Body of pancreas (tissue), 4 donors: ENCODE measurements at regions not wholly inside any gene's neighbourhood (a gene's known extent, or its start where the extent isn't known, plus 50 kb on each side); places are given as distances from the start of the nearest gene placed in this dataset.

ENCODE experiments used
- ATAC-seq: fragments of 150-250 bp; one replicate; pipeline ENCODE4 v1.9.1; 2016
- DNase-seq, 4 donors: peaks; one replicate each; pipeline ENCODE4 v3.0.0-alpha.2; 2019
- H3K27ac ChIP-seq, 4 donors: fragments of 200-600 bp; sonication (generic); 1 replicate in 3 of 4; 2 replicates in 1 of 4; pipeline versions ENCODE4 v1.5.1 to v1.6.1; 2016 to 2019; ENCODE audit warnings: mild to moderate bottlenecking in 1 of 4, mixed read lengths in 1 of 4, moderate library complexity in 1 of 4
- H3K27me3 ChIP-seq, 2 donors: fragments of 200-600 bp; sonication (generic); one replicate each; pipeline ENCODE4 v1.6.0; 2016; ENCODE audit warnings: mild to moderate bottlenecking in 1 of 2
- H3K36me3 ChIP-seq, 2 donors: fragments of 200-600 bp; sonication (generic); replicated peaks in 1 of 2; 2 replicates each; pipeline ENCODE4 v1.5.1; 2016; ENCODE audit warnings: low read depth in 2 of 2; ENCODE audit not compliant: insufficient read depth in 1 of 2
- H3K4me1 ChIP-seq: fragments of 200-600 bp; sonication (generic); one replicate; pipeline ENCODE4 v1.6.0; 2016
- H3K4me3 ChIP-seq, 2 donors: fragments of 200-600 bp; sonication (generic); 1 replicate in 1 of 2; 2 replicates in 1 of 2; pipeline ENCODE4 v1.5.1; 2016 to 2019
- H3K9me3 ChIP-seq, 3 donors: fragments of 200-600 bp; sonication (generic); 1 replicate in 2 of 3; 2 replicates in 1 of 3; pipeline ENCODE4 v1.5.1; 2016
- CTCF ChIP-seq, 7 experiments: fragments of 450-650 bp in 4 of 7; fragments of 200-600 bp in 3 of 7; sonication (generic) in 3 of 7; IDR thresholded peaks; one replicate each; pipeline ENCODE4 v1.5.1; 2016 to 2019; ENCODE audit warnings: antibody characterized with exemption in 7 of 7
- POLR2A ChIP-seq, 3 donors: fragments of 450-650 bp; IDR thresholded peaks; one replicate each; pipeline ENCODE4 v1.6.1; 2016; ENCODE audit warnings: antibody characterized with exemption in 3 of 3, mild to moderate bottlenecking in 2 of 3
- WGBS, 2 donors: methylation state at CpG; one replicate each; pipeline ENCODE4 v1.1.5; 2017; 5-methylcytosine and 5-hydroxymethylcytosine counted together
- intact Hi-C: fragments of 100-400 bp; cut with DNase I; formaldehyde crosslinking; loops from one replicate; pipeline ENCODE4 v1.15.1; 2023

GRCh38 chr2:189328848-189329245 is 112.4 kb upstream of the WDR75 start:
- TF ChIP-seq CTCF (IDR thresholded peaks at IDR 0.05) (no peak), POLR2A (IDR thresholded peaks at IDR 0.05) (no peak)
- 91% methylated on average over 2 of the region's 2 CpGs for WGBS, 2 donors
- no peak for DNase-seq
- no peaks in the 10 kb centered on the region for H3K36me3 ChIP-seq
- intact Hi-C loops, result no loop called here
- H3K27ac ChIP-seq, result no peak overlapping the region
- no peaks in the 10 kb centered on the region for H3K27me3 ChIP-seq
- no peak for ATAC-seq
- no peak overlapping the region for H3K4me3 ChIP-seq
- H3K4me1 ChIP-seq, result peaks cover 10% of the 10 kb centered on the region
- H3K9me3 ChIP-seq, result no peaks in the 10 kb centered on the region

DNA sequence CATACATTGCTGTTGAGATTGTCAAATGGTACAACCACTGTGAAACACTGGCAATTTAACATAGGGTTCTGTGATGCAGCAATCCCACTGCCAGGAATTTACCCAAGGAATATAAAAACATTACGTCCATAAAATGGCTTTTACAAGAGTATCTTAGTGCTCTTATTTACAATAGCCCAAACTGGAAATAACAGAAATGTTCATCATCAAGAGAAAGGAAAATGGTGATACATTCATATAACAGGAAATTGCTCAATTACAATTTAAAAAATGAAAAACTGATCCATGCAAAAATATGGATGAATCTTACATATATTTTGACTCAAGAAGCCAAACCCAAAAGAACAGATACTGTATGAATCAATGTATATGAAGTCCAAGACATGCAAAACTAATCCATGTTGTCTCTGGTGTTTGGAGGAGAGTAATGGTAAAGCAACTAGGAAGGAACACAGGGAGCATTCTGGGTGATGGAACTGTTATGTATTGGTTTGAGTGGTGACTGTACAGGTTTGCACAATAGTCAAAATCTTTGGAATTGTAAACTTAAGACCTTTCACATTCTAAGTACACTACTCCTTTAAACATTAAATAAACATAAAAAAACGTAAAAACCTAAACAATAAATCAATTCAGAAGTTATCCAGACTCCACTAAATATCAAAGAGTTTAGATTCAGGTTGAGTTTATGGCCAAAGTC is 104.8 kb upstream of the WDR75 start:
- Histone ChIP-seq H3K27me3 (no peaks in the 10 kb centered on the region), H3K27ac (no peak overlapping the region), H3K4me1 (no peaks in the 10 kb centered on the region), H3K9me3 (no peaks in the 10 kb centered on the region), H3K36me3 (no peaks in the 10 kb centered on the region), H3K4me3 (no peak overlapping the region)
- DNase-seq (no peak), ATAC-seq (no peak)
- 62 to 64% methylated on average over 2 of the region's 2 CpGs for WGBS, 2 donors
- intact Hi-C loops, result no loop called here
- TF ChIP-seq CTCF (IDR thresholded peaks at IDR 0.05), result no peak

DNA sequence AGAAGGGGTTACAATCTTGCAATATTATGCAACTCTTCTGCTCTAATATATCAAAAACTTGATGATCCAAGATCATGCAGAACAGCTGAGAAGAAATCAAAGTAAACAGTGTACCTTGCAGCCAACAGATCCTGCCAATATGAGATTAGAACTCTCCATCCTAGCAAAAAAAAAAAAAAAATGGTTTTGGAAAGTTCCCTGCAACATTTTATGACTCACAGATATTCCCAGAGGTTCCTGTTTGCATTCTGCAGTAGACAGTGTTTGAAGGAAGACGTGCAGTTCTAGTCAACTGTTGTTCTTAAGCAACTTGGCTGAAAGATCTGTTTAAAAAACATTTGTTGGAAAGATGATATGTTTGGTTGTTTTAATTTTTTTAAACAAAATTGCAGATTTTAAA is 103.6 kb upstream of the WDR75 start:
- 88 to 93% methylated on average over 1 of the region's 1 CpG for WGBS, 2 donors
- no peak overlapping the region for H3K4me3 ChIP-seq
- peak; percentile 40 for ATAC-seq
- H3K9me3 ChIP-seq, result no peaks in the 10 kb centered on the region
- intact Hi-C loops, result no loop called here
- TF ChIP-seq CTCF (IDR thresholded peaks at IDR 0.05) (no peak), POLR2A (IDR thresholded peaks at IDR 0.05) (no peak)
- H3K27ac ChIP-seq, result no peak overlapping the region
- H3K36me3 ChIP-seq, result no peaks in the 10 kb centered on the region
- H3K4me1 ChIP-seq, result no peaks in the 10 kb centered on the region
- DNase-seq, result no peak
- H3K27me3 ChIP-seq, result no peaks in the 10 kb centered on the region

DNA sequence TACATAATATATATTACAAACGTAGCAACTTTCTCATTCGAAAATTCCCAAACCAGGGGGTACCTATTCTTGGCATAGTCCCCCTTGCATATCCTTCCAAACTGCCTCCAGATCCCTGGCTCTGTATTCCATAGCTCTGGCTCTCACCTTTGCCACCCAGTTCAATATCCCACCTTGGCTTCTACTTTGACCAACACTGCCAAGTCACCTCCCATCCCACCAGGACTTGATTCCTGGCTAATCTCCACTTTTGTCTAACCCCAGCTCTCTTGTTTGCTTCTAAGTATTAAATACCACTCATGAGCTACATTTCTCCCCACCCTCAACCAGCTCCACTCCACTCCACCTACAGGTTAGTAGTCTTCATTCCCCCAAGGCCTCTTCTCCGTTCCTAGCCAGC is 103.2 kb upstream of the WDR75 start:
- ATAC-seq, result no peak
- no peak for DNase-seq
- no peak for TF ChIP-seq POLR2A (IDR thresholded peaks at IDR 0.05)
- no peak for TF ChIP-seq CTCF (IDR thresholded peaks at IDR 0.05)
- no peaks in the 10 kb centered on the region for H3K4me1 ChIP-seq
- H3K9me3 ChIP-seq, result no peaks in the 10 kb centered on the region
- no peaks in the 10 kb centered on the region for H3K27me3 ChIP-seq
- intact Hi-C loops, result no loop called here
- no peak overlapping the region for H3K27ac ChIP-seq
- H3K36me3 ChIP-seq, result no peaks in the 10 kb centered on the region
- H3K4me3 ChIP-seq, result no peak overlapping the region
- 80 to 93% methylated on average over 3 of the region's 3 CpGs for WGBS, 2 donors

- WGBS, 2 donors, result 96 to 97% methylated on average over 1 of the region's 1 CpG
- H3K36me3 ChIP-seq, result no peaks in the 10 kb centered on the region
- H3K4me1 ChIP-seq, result no peaks in the 10 kb centered on the region
- H3K9me3 ChIP-seq, result no peaks in the 10 kb centered on the region
- intact Hi-C loops, result no loop called here
- ATAC-seq (no peak), DNase-seq (no peak)
- no peak overlapping the region for H3K4me3 ChIP-seq
- TF ChIP-seq POLR2A (IDR thresholded peaks at IDR 0.05) (no peak), CTCF (IDR thresholded peaks at IDR 0.05) (no peak)
- H3K27me3 ChIP-seq, result no peaks in the 10 kb centered on the region
- no peak overlapping the region for H3K27ac ChIP-seq
Observed at GRCh38 chr2:189341077-189341476, 100.2 kb upstream of the WDR75 start.
